ENCODE measurements at regions not wholly inside any gene's neighbourhood (a gene's known extent, or its start where the extent isn't known, plus 50 kb on each side); places are given as distances from the start of the nearest gene placed in this dataset.
"Not testable (repeated sequence)": the region's sequence is repeated elsewhere in the genome, so short reads cannot be mapped to it uniquely, and the experiment has no call there.

- CTCF ChIA-PET = interaction anchor here (0.6 to 3.3 kb wide), 4 partner anchors 9 to 22 kb away, joined by 3 to 10 read pairs (median 4); no protein-coding TSS in a partner anchor
- 100% methylated on average over 3 of the region's 5 CpGs for WGBS (ENCODE audit: insufficient coverage)
Measured at GRCh38 chr3:38958026-38958720, 93.6 kb downstream of the SCN11A start.

GRCh38 chr3:38957296-38957695 lies 94.4 kb downstream of the SCN11A start:
- no peak for DNase-seq
- ChIA-PET CTCF (interaction anchor here (0.6 to 3.3 kb wide), 4 partner anchors 12 to 22 kb away, joined by 3 to 10 read pairs (median 4); no protein-coding TSS in a partner anchor), POLR2A (no interaction called here)
- Histone ChIP-seq H3K27me3 (replicated peaks in 2 of 5; ENCODE audit: control insufficient read depth in 4 of 5, insufficient read depth in 5 of 5, low read length in 4 of 5) (no peaks in the 10 kb centered on the region), H3K36me3 (ENCODE audit: control insufficient read depth in 4 of 4, insufficient read depth in 4 of 4, low read length in 3 of 4) (no peaks in the 10 kb centered on the region), H3K4me3 (ENCODE audit: control insufficient read depth in 1 of 7, extremely low read depth in 1 of 7, insufficient read depth in 4 of 7, low read depth in 2 of 7, low read length in 6 of 7) (no peak overlapping the region), H3K9me3 (ENCODE audit: control extremely low read depth in 1 of 5, control insufficient read depth in 4 of 5, insufficient read depth in 2 of 5, low read depth in 1 of 5, low read length in 4 of 5) (no peaks in the 10 kb centered on the region), H3K27ac (ENCODE audit: insufficient read depth in 1 of 2, low read depth in 1 of 2, low read length in 2 of 2, poor library complexity in 1 of 2, severe bottlenecking in 2 of 2) (no peak overlapping the region), H3K4me1 (ENCODE audit: control extremely low read depth in 1 of 4, control insufficient read depth in 4 of 4, insufficient read depth in 4 of 4, low read length in 3 of 4) (peaks cover 2 to 27% (median 5%) of the 10 kb centered on the region in 4 experiments)
- 96% methylated on average over 6 of the region's 6 CpGs for WGBS (ENCODE audit: insufficient coverage)

More at GRCh38 chr3:38958026-38958720, 93.6 kb downstream of the SCN11A start:
- POLR2A ChIA-PET = no interaction called here
- no peaks in the 10 kb centered on the region for H3K9me3 ChIP-seq (ENCODE audit: control extremely low read depth in 1 of 5, control insufficient read depth in 4 of 5, insufficient read depth in 2 of 5, low read depth in 1 of 5, low read length in 4 of 5)
- peak in 2 of 3 donors; percentile 61 to 69 for DNase-seq
- peaks cover 2 to 27% (median 5%) of the 10 kb centered on the region in 4 experiments for H3K4me1 ChIP-seq (ENCODE audit: control extremely low read depth in 1 of 4, control insufficient read depth in 4 of 4, insufficient read depth in 4 of 4, low read length in 3 of 4)
- H3K4me3 ChIP-seq (ENCODE audit: control insufficient read depth in 1 of 7, extremely low read depth in 1 of 7, insufficient read depth in 4 of 7, low read depth in 2 of 7, low read length in 6 of 7) = peak overlapping the region in 1 of 7 experiments; percentile 25
- no peaks in the 10 kb centered on the region for H3K27me3 ChIP-seq (replicated peaks in 2 of 5; ENCODE audit: control insufficient read depth in 4 of 5, insufficient read depth in 5 of 5, low read length in 4 of 5)
- no peaks in the 10 kb centered on the region for H3K36me3 ChIP-seq (ENCODE audit: control insufficient read depth in 4 of 4, insufficient read depth in 4 of 4, low read length in 3 of 4)
- no peak overlapping the region for H3K27ac ChIP-seq (ENCODE audit: insufficient read depth in 1 of 2, low read depth in 1 of 2, low read length in 2 of 2, poor library complexity in 1 of 2, severe bottlenecking in 2 of 2)

- no peak overlapping the region for H3K27ac ChIP-seq (ENCODE audit: insufficient read depth in 1 of 2, low read depth in 1 of 2, low read length in 2 of 2, poor library complexity in 1 of 2, severe bottlenecking in 2 of 2)
- H3K27me3 ChIP-seq (replicated peaks in 2 of 5; ENCODE audit: control insufficient read depth in 4 of 5, insufficient read depth in 5 of 5, low read length in 4 of 5) = no peaks in the 10 kb centered on the region
- WGBS (ENCODE audit: insufficient coverage) = 100% methylated on average over 1 of the region's 1 CpG
- CTCF ChIA-PET = interaction anchor here (1.0 kb wide), 1 partner anchor 47 kb away, joined by 3 read pairs; no protein-coding TSS in a partner anchor
- H3K9me3 ChIP-seq (ENCODE audit: control extremely low read depth in 1 of 5, control insufficient read depth in 4 of 5, insufficient read depth in 2 of 5, low read depth in 1 of 5, low read length in 4 of 5) = no peaks in the 10 kb centered on the region
- H3K4me3 ChIP-seq (ENCODE audit: control insufficient read depth in 1 of 7, extremely low read depth in 1 of 7, insufficient read depth in 4 of 7, low read depth in 2 of 7, low read length in 6 of 7) = no peak overlapping the region
- POLR2A ChIA-PET = no interaction called here
- H3K36me3 ChIP-seq (ENCODE audit: control insufficient read depth in 4 of 4, insufficient read depth in 4 of 4, low read length in 3 of 4) = no peaks in the 10 kb centered on the region
- no peaks in the 10 kb centered on the region for H3K4me1 ChIP-seq (ENCODE audit: control extremely low read depth in 1 of 4, control insufficient read depth in 4 of 4, insufficient read depth in 4 of 4, low read length in 3 of 4)
- no peak for DNase-seq
Measured at GRCh38 chr3:38952721-38953120, 99.0 kb downstream of the SCN11A start.

- H3K9me3 ChIP-seq (ENCODE audit: control extremely low read depth in 1 of 5, control insufficient read depth in 4 of 5, insufficient read depth in 2 of 5, low read depth in 1 of 5, low read length in 4 of 5); H3K36me3 ChIP-seq (ENCODE audit: control insufficient read depth in 4 of 4, insufficient read depth in 4 of 4, low read length in 3 of 4); H3K4me3 ChIP-seq (ENCODE audit: control insufficient read depth in 1 of 7, extremely low read depth in 1 of 7, insufficient read depth in 4 of 7, low read depth in 2 of 7, low read length in 6 of 7); POLR2A ChIA-PET; H3K27me3 ChIP-seq (replicated peaks in 2 of 5; ENCODE audit: control insufficient read depth in 4 of 5, insufficient read depth in 5 of 5, low read length in 4 of 5); DNase-seq; H3K27ac ChIP-seq (ENCODE audit: insufficient read depth in 1 of 2, low read depth in 1 of 2, low read length in 2 of 2, poor library complexity in 1 of 2, severe bottlenecking in 2 of 2); CTCF ChIA-PET; H3K4me1 ChIP-seq (ENCODE audit: control extremely low read depth in 1 of 4, control insufficient read depth in 4 of 4, insufficient read depth in 4 of 4, low read length in 3 of 4): not testable (repeated sequence)
- 97% methylated on average over 22 of the region's 33 CpGs for WGBS (ENCODE audit: insufficient coverage)
Measured at GRCh38 chr3:38951167-38951566, 100.6 kb downstream of the SCN11A start.

GRCh38 chr3:38950581-38950980 lies 101.2 kb downstream of the SCN11A start:
- ChIA-PET POLR2A (no interaction called here), CTCF (no interaction called here)
- no peaks in the 10 kb centered on the region for H3K4me1 ChIP-seq (ENCODE audit: control extremely low read depth in 1 of 4, control insufficient read depth in 4 of 4, insufficient read depth in 4 of 4, low read length in 3 of 4)
- WGBS (ENCODE audit: insufficient coverage) = 100% methylated on average over 2 of the region's 5 CpGs
- no peak overlapping the region for H3K27ac ChIP-seq (ENCODE audit: insufficient read depth in 1 of 2, low read depth in 1 of 2, low read length in 2 of 2, poor library complexity in 1 of 2, severe bottlenecking in 2 of 2)
- no peaks in the 10 kb centered on the region for H3K27me3 ChIP-seq (replicated peaks in 2 of 5; ENCODE audit: control insufficient read depth in 4 of 5, insufficient read depth in 5 of 5, low read length in 4 of 5)
- DNase-seq = peak in 1 of 3 donors; percentile 1
- no peaks in the 10 kb centered on the region for H3K9me3 ChIP-seq (ENCODE audit: control extremely low read depth in 1 of 5, control insufficient read depth in 4 of 5, insufficient read depth in 2 of 5, low read depth in 1 of 5, low read length in 4 of 5)
- H3K4me3 ChIP-seq (ENCODE audit: control insufficient read depth in 1 of 7, extremely low read depth in 1 of 7, insufficient read depth in 4 of 7, low read depth in 2 of 7, low read length in 6 of 7) = no peak overlapping the region
- H3K36me3 ChIP-seq (ENCODE audit: control insufficient read depth in 4 of 4, insufficient read depth in 4 of 4, low read length in 3 of 4) = no peaks in the 10 kb centered on the region

- ChIA-PET POLR2A (no interaction called here), CTCF (no interaction called here)
- no peak overlapping the region for H3K4me3 ChIP-seq (ENCODE audit: control insufficient read depth in 1 of 7, extremely low read depth in 1 of 7, insufficient read depth in 4 of 7, low read depth in 2 of 7, low read length in 6 of 7)
- no peaks in the 10 kb centered on the region for H3K4me1 ChIP-seq (ENCODE audit: control extremely low read depth in 1 of 4, control insufficient read depth in 4 of 4, insufficient read depth in 4 of 4, low read length in 3 of 4)
- no peaks in the 10 kb centered on the region for H3K36me3 ChIP-seq (ENCODE audit: control insufficient read depth in 4 of 4, insufficient read depth in 4 of 4, low read length in 3 of 4)
- DNase-seq = no peak
- no peaks in the 10 kb centered on the region for H3K27me3 ChIP-seq (replicated peaks in 2 of 5; ENCODE audit: control insufficient read depth in 4 of 5, insufficient read depth in 5 of 5, low read length in 4 of 5)
- WGBS (ENCODE audit: insufficient coverage) = 97% methylated on average over 7 of the region's 9 CpGs
- no peaks in the 10 kb centered on the region for H3K9me3 ChIP-seq (ENCODE audit: control extremely low read depth in 1 of 5, control insufficient read depth in 4 of 5, insufficient read depth in 2 of 5, low read depth in 1 of 5, low read length in 4 of 5)
- H3K27ac ChIP-seq (ENCODE audit: insufficient read depth in 1 of 2, low read depth in 1 of 2, low read length in 2 of 2, poor library complexity in 1 of 2, severe bottlenecking in 2 of 2) = no peak overlapping the region
Measured at GRCh38 chr3:38949994-38950393, 101.8 kb downstream of the SCN11A start.

GRCh38 chr3:38940394-38940793 lies 111.3 kb downstream of the SCN11A start:
- ChIA-PET POLR2A (no interaction called here), CTCF (no interaction called here)
- H3K36me3 ChIP-seq (ENCODE audit: control insufficient read depth in 4 of 4, insufficient read depth in 4 of 4, low read length in 3 of 4) = no peaks in the 10 kb centered on the region
- H3K27ac ChIP-seq (ENCODE audit: insufficient read depth in 1 of 2, low read depth in 1 of 2, low read length in 2 of 2, poor library complexity in 1 of 2, severe bottlenecking in 2 of 2) = no peak overlapping the region
- no peaks in the 10 kb centered on the region for H3K27me3 ChIP-seq (replicated peaks in 2 of 5; ENCODE audit: control insufficient read depth in 4 of 5, insufficient read depth in 5 of 5, low read length in 4 of 5)
- WGBS (ENCODE audit: insufficient coverage) = no CpG with 5 or more reads among the region's 3 CpGs
- DNase-seq = no peak
- H3K4me1 ChIP-seq (ENCODE audit: control extremely low read depth in 1 of 4, control insufficient read depth in 4 of 4, insufficient read depth in 4 of 4, low read length in 3 of 4) = no peaks in the 10 kb centered on the region
- H3K9me3 ChIP-seq (ENCODE audit: control extremely low read depth in 1 of 5, control insufficient read depth in 4 of 5, insufficient read depth in 2 of 5, low read depth in 1 of 5, low read length in 4 of 5) = peaks cover 0 to 4% (median 0%) of the 10 kb centered on the region in 5 experiments
- H3K4me3 ChIP-seq (ENCODE audit: control insufficient read depth in 1 of 7, extremely low read depth in 1 of 7, insufficient read depth in 4 of 7, low read depth in 2 of 7, low read length in 6 of 7) = no peak overlapping the region

All from common myeloid progenitor, CD34-positive (primary cell).